ENCODE measurements at regions not wholly inside any gene's neighbourhood (a gene's known extent, or its start where the extent isn't known, plus 50 kb on each side); places are given as distances from the start of the nearest gene placed in this dataset.
A peak's percentile ranks its signal among the peaks of the same experiment; 100 is the strongest.

- TF ChIP-seq CTCF (IDR thresholded peaks at IDR 0.05; ENCODE audit: insufficient read depth, low read length): no peak
- H3K4me3 ChIP-seq (ENCODE audit: low read depth, low read length): no peak overlapping the region
- DNase-seq (ENCODE audit: low read depth): no peak
Observed at GRCh38 chr14:61154641-61155040, 126.5 kb downstream of the TMEM30B start.

GRCh38 chr14:61153914-61154545 is 127.1 kb downstream of the TMEM30B start:
- no peak overlapping the region for H3K4me3 ChIP-seq (ENCODE audit: low read depth, low read length)
- no peak for TF ChIP-seq CTCF (IDR thresholded peaks at IDR 0.05; ENCODE audit: insufficient read depth, low read length)
- DNase-seq (ENCODE audit: low read depth): no peak

- DNase-seq (ENCODE audit: low read depth): peak; percentile 56
- TF ChIP-seq CTCF (IDR thresholded peaks at IDR 0.05; ENCODE audit: insufficient read depth, low read length): no peak
- no peak overlapping the region for H3K4me3 ChIP-seq (ENCODE audit: low read depth, low read length)
Observed at GRCh38 chr14:61153431-61153830, 127.7 kb downstream of the TMEM30B start.

GRCh38 chr14:61152851-61153364 is 128.2 kb downstream of the TMEM30B start:
- TF ChIP-seq CTCF (IDR thresholded peaks at IDR 0.05; ENCODE audit: insufficient read depth, low read length): no peak
- peak; percentile 84 for DNase-seq (ENCODE audit: low read depth)
- H3K4me3 ChIP-seq (ENCODE audit: low read depth, low read length): no peak overlapping the region

- no peak for DNase-seq (ENCODE audit: low read depth)
- H3K4me3 ChIP-seq (ENCODE audit: low read depth, low read length): no peak overlapping the region
- TF ChIP-seq CTCF (IDR thresholded peaks at IDR 0.05; ENCODE audit: insufficient read depth, low read length): no peak
Observed at GRCh38 chr14:61151251-61151650, 129.9 kb downstream of the TMEM30B start.

GRCh38 chr14:61150851-61151250 is 130.3 kb downstream of the TMEM30B start:
- no peak overlapping the region for H3K4me3 ChIP-seq (ENCODE audit: low read depth, low read length)
- no peak for DNase-seq (ENCODE audit: low read depth)
- TF ChIP-seq CTCF (IDR thresholded peaks at IDR 0.05; ENCODE audit: insufficient read depth, low read length): no peak

GRCh38 chr14:61149896-61150295 is 131.2 kb downstream of the TMEM30B start:
- no peak for DNase-seq (ENCODE audit: low read depth)
- TF ChIP-seq CTCF (IDR thresholded peaks at IDR 0.05; ENCODE audit: insufficient read depth, low read length): no peak
- H3K4me3 ChIP-seq (ENCODE audit: low read depth, low read length): no peak overlapping the region
